ENCODE measurements at regions not wholly inside any gene's neighbourhood (a gene's known extent, or its start where the extent isn't known, plus 50 kb on each side); places are given as distances from the start of the nearest gene placed in this dataset.

DNA sequence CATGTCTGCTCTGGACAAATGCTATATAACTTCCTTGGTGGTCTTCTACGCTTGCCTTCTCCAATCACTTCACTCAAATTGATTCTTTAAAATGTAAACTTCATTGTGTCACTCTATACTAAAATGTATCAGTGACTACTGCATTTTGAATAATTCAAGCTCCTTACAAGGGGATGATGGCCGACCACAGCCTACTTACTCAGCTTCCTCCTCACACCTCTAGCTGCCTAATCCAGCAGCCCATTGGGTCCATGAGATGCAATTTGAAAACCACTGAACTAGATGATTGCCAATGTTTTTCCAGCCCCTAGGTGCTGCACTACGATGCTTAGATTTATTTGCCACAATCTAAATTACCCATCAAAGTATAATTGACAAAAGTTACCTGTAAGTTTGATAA is 120.7 kb downstream of the CTAGE1 start:
- H4K8ac ChIP-seq (ENCODE audit: low read depth in 2 of 2, low read length in 2 of 2): no peak overlapping the region
- CTCF ChIA-PET: no interaction called here
- in situ Hi-C loops (cut with MboI; ENCODE audit: low sequenced_read_pairs): no loop called here

More for the DNA sequence above, 120.7 kb downstream of the CTAGE1 start:
- Histone ChIP-seq H3K4me2 (ENCODE audit: low read depth, low read length) (no peak overlapping the region), H2AFZ (replicated peaks; ENCODE audit: low read length, poor library complexity) (no peak overlapping the region), H3K27ac (ENCODE audit: insufficient read depth, low read length) (no peak overlapping the region), H4K20me1 (ENCODE audit: insufficient read depth, low read length) (no peaks in the 10 kb centered on the region), H2BK5ac (ENCODE audit: low read depth, low read length, poor library complexity, severe bottlenecking) (no peak overlapping the region), H2BK20ac (ENCODE audit: low read depth, low read length) (no peak overlapping the region), H3K14ac (replicated peaks; ENCODE audit: low read depth, low read length) (no peak overlapping the region), H3K4ac (ENCODE audit: low read depth, low read length) (no peak overlapping the region), H2BK15ac (ENCODE audit: low read depth, low read length) (no peak overlapping the region), H2BK120ac (ENCODE audit: low read depth, low read length) (no peak overlapping the region), H3K4me3 (ENCODE audit: insufficient read depth, low read depth, low read length) (no peak overlapping the region), H3K18ac (ENCODE audit: low read depth, low read length) (no peak overlapping the region), H3K36me3 (ENCODE audit: control insufficient read depth, insufficient read depth, low read length) (no peaks in the 10 kb centered on the region), H3K9ac (ENCODE audit: low read depth, low read length) (no peak overlapping the region), H3K9me1 (ENCODE audit: insufficient read depth, low read length) (no peaks in the 10 kb centered on the region), H4K91ac (ENCODE audit: insufficient read depth, low read depth, low read length) (no peak overlapping the region), H2AK9ac (replicated peaks; ENCODE audit: low read depth, low read length, poor library complexity) (no peak overlapping the region), H3K23ac (ENCODE audit: low read depth, low read length) (no peak overlapping the region), H2AK5ac (ENCODE audit: low read depth, low read length) (no peak overlapping the region), H3K27me3 (ENCODE audit: control insufficient read depth, insufficient read depth, low read length) (peaks cover 15% of the 10 kb centered on the region), H3K79me1 (ENCODE audit: low read depth in 1 of 2, low read length in 2 of 2) (no peaks in the 10 kb centered on the region), H4K5ac (ENCODE audit: low read depth, low read length) (no peak overlapping the region), H3K56ac (ENCODE audit: extremely low read depth, insufficient read depth, low read length) (no peak overlapping the region), H3K9me3 (ENCODE audit: control insufficient read depth, insufficient read depth, low read length) (no peaks in the 10 kb centered on the region), H3K4me1 (ENCODE audit: control insufficient read depth, insufficient read depth, low read length) (no peaks in the 10 kb centered on the region)
- TF ChIP-seq SMC3 (IDR thresholded peaks at IDR 0.05; ENCODE audit: low read depth, low read length) (no peak), MAFK (IDR thresholded peaks at IDR 0.05; ENCODE audit: low read depth, low read length) (no peak), CTCF (conservative IDR thresholded peaks at IDR 0.05; ENCODE audit: low read depth, low read length) (no peak), ELK1 (IDR thresholded peaks at IDR 0.05; ENCODE audit: borderline replicate concordance, low read depth, low read length) (no peak), BHLHE40 (IDR thresholded peaks at IDR 0.05; ENCODE audit: low read depth, low read length) (no peak), MXI1 (IDR thresholded peaks at IDR 0.05; ENCODE audit: borderline replicate concordance, low read depth, low read length) (no peak), USF2 (IDR thresholded peaks at IDR 0.05; ENCODE audit: low read depth, low read length) (no peak), CEBPB (IDR thresholded peaks at IDR 0.05; ENCODE audit: low read depth, low read length) (no peak)
- dilution Hi-C loops (cut with HindIII; ENCODE audit: low sequenced_read_pairs, unreplicated experiment) (no loop called here), intact Hi-C loops (cut with micrococcal nuclease) (no loop called here)
- no TSS peak for BruUV-seq (replicated peaks)
- no peak for DNase-seq
- no peak for ATAC-seq (ENCODE audit: low read depth)
- WGBS, 2 experiments (ENCODE audit: extremely low coverage in 2 of 2, insufficient read length in 1 of 2): no CpG with 5 or more reads among the region's 3 CpGs
- POLR2A ChIA-PET (ENCODE audit: unreplicated experiment): no interaction called here

All from IMR-90 (cell line).